KOPT-K1 (cell line): ENCODE measurements at regions not wholly inside any gene's neighbourhood (a gene's known extent, or its start where the extent isn't known, plus 50 kb on each side); places are given as distances from the start of the nearest gene placed in this dataset.

Experiments
- H3K27ac ChIP-seq: fragments of 200-600 bp; sonication (generic); 2 replicates; pipeline ENCODE4 v1.5.1; 2016; ENCODE audit warnings: antibody characterized with exemption, mild to moderate bottlenecking, low read depth, low read length; ENCODE audit not compliant: poor library complexity, severe bottlenecking
- H3K36me3 ChIP-seq: fragments of 200-600 bp; sonication (generic); 2 replicates; pipeline ENCODE4 v1.5.1; 2017; ENCODE audit warnings: antibody characterized with exemption, mild to moderate bottlenecking, low read length, moderate library complexity; ENCODE audit not compliant: insufficient read depth
- H3K9me3 ChIP-seq: fragments of 200-600 bp; sonication (generic); 2 replicates; pipeline ENCODE4 v1.5.1; 2017; ENCODE audit warnings: antibody characterized with exemption, low read length, mild to moderate bottlenecking; ENCODE audit not compliant: insufficient read depth, poor library complexity, severe bottlenecking

DNA sequence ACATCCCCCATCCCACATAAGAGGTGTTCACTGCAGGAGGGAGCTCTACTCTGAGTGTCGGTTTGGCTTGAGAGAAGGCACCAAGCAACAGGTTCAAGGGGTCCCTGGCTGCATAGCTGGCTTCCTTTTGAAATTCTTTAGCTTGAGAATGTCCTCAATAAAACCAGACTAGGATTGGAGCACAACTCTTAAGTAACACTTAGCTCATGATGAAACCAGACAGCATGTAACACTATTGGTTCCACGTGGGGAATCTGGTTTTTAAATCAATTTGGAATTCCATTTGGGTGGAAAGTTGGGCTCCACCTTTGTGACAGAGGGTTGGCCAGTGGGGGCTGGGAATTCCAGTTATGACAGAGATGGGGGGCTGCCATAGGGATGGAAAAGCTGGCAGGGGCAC lies 281.2 kb downstream of the TLE3 start:
- Histone ChIP-seq H3K36me3 (no peaks in the 10 kb centered on the region), H3K9me3 (no peaks in the 10 kb centered on the region), H3K27ac (no peak overlapping the region)

DNA sequence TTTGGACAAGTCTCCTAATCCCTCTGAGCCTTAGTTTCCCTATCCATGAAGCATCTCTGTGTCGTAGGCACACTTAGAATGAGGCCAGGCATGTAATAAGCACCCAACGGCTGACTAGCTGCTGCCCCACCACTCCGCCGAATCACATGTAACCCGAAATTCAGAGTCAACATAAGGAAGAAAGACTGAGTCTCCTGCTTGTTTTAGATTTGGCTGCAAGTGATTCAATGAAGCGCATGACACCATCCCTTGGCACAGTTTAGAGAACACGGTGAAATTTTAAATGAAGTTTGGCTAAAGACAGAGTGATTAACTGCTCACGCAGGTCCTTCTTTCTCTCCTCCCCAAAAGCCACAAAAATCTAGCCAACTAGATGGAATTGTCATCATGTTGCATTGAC lies 279.2 kb downstream of the TLE3 start:
- Histone ChIP-seq H3K27ac (no peak overlapping the region), H3K36me3 (no peaks in the 10 kb centered on the region), H3K9me3 (no peaks in the 10 kb centered on the region)

GRCh38 chr15:69819371-69819770 lies 278.3 kb downstream of the TLE3 start:
- no peak overlapping the region for H3K27ac ChIP-seq
- no peaks in the 10 kb centered on the region for H3K36me3 ChIP-seq

GRCh38 chr15:69820819-69821218 lies 276.9 kb downstream of the TLE3 start:
- Histone ChIP-seq H3K27ac (no peak overlapping the region), H3K9me3 (no peaks in the 10 kb centered on the region), H3K36me3 (no peaks in the 10 kb centered on the region)

More at GRCh38 chr15:69819371-69819770, 278.3 kb downstream of the TLE3 start:
- H3K9me3 ChIP-seq, result no peaks in the 10 kb centered on the region

DNA sequence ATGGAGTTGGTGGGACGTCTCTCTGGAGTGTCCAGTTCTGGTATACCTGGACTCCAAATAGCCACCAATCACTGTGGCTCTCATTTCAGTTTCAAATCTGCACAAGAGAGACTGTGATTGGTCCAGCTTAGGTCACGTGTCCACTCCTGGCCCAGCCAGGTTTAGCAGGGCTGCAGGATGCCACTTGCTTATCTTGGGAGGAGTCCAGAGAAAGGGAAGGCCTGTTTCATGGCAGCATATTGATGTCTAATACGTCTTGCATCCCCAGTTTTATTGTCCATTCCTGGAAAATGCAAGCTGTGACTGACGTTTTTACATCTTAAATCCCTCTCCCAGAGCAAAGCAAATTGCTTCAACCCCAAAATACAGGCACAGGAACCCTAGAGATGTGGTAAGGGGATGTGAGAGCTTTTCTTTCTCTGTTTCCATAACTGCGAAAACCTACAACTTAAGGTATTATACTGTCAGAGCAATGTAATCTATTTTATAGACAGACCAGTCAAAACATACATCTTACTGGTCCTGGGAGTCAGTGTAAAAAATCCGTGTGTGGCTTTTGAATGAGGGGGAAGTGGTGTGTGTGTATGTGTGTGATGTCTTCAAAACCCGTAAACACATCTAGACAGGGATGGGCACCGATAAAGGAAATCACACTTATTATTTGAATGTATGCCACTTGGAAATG lies 274.4 kb downstream of the TLE3 start:
- Histone ChIP-seq H3K9me3 (no peaks in the 10 kb centered on the region), H3K36me3 (no peaks in the 10 kb centered on the region), H3K27ac (no peak overlapping the region)

DNA sequence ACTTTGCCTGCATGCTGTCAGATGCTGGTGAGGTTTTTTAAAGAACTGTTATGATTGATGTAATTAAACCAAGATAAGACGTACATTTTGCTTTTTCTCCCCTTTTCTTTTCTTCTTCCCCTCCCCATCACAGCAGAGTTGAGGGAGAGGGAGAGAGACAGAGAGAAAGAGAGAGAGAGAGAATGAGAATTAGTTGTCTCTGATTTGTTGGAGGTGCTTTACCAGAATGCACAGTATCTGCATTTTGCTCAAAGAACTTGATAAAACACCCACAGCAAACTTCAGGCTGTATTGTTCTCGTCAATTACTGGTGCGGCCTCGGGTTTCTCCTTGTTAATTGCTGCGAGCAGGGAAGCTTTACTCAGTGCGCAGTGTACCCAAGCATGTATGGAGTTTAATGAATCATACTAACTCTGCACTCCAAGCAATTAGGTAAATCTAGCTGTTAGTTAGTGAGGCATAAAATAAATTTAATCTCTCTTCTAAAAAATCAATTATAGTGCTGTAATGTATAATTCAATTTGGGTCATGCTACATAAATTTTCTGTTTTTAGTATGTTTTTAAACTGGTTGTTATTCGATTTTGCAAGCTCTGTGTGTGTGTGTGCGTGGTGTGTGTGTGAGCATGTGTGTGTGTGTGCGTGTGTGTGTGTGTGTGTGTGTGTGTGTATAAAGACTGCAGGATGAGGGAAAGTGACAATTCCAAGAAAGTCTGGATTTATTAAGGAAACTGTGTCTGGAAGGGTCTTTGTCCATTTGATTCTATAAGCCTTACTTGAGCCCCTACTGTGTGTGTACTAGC lies 273.4 kb downstream of the TLE3 start:
- Histone ChIP-seq H3K27ac (no peak overlapping the region), H3K9me3 (no peaks in the 10 kb centered on the region), H3K36me3 (no peaks in the 10 kb centered on the region)

- Histone ChIP-seq H3K27ac (no peak overlapping the region), H3K36me3 (no peaks in the 10 kb centered on the region), H3K9me3 (no peaks in the 10 kb centered on the region)
Observed at GRCh38 chr15:69824877-69825406, 272.8 kb downstream of the TLE3 start.

DNA sequence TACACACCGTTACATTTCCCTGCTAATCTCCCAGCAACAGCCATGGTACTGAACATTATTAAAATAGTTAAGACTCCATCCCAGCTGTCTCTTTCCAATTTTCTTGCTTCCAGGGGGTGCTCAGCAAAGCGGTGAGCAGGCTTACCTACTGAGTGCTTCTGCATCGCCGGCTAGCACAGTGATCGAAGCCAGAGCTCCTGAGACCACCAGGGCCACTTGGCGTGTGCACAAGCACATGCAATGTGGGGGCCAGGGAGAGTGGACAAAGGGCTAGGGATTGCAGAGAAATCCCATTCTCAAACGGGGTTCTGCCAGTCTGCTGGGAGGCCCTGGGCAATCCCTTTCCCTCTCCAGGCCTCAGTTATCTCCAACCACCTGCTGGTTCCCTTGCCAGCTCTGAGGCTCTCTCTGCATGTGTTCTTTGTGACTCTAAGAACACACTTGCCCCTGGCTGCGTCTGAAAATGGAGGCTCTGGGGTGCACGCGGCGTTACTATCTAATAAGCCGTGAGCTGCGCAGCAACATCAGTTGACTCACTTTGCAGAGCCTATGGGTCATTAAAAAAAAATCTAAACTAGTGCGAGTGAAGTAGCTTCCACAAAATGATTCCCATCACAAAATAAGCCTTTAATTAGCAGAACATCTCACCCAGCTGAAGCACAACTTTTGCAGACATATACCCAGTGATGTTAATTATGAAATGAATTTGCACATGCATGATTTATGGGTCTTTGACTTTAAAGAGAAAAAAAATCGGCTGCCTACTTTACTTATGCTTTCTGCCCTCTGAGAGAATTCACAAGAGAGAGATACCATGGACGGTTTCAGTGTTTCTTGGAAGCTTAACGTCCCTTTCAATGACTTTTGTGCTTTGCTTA lies 271.5 kb downstream of the TLE3 start:
- H3K36me3 ChIP-seq, result no peaks in the 10 kb centered on the region
- no peak overlapping the region for H3K27ac ChIP-seq
- no peaks in the 10 kb centered on the region for H3K9me3 ChIP-seq

- Histone ChIP-seq H3K27ac (no peak overlapping the region), H3K36me3 (no peaks in the 10 kb centered on the region)
Observed at GRCh38 chr15:69826819-69827175, 270.9 kb downstream of the TLE3 start.

GRCh38 chr15:69827751-69828150 lies 270.0 kb downstream of the TLE3 start:
- H3K9me3 ChIP-seq, result no peaks in the 10 kb centered on the region
- H3K27ac ChIP-seq, result no peak overlapping the region
- no peaks in the 10 kb centered on the region for H3K36me3 ChIP-seq

More at GRCh38 chr15:69826819-69827175, 270.9 kb downstream of the TLE3 start:
- H3K9me3 ChIP-seq, result no peaks in the 10 kb centered on the region

DNA sequence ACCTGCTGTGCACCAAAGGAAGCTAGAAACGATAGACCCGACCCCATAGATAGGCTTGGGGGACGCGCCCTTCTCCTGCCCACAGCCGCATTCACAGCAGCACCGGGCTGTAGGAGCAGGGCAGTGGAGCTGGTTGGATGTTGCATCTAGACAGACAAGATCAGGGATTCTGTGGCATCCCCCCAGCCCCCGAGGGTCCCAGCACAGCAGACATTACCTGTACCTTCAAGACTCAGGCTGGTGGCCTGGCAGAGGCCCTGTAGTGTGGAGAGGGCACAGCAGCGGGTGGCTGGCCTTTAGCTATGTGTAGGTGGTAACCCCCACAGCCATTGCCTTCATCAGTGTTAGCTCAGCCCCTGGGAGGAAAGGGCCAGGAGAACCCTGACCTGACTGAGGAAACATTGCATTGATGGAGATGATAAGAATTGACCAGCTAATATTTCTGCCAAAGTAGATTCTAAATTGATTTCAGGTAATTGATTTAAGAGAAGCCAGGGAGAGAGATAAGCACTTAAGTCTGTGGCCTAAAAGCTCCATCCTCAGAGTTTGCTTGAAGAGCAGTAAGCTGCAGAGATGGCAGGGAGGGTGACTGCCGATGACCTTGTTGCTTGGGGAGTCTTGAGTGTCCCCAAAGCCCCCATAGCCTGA lies 269.4 kb downstream of the TLE3 start:
- no peaks in the 10 kb centered on the region for H3K36me3 ChIP-seq
- H3K27ac ChIP-seq, result no peak overlapping the region
- H3K9me3 ChIP-seq, result no peaks in the 10 kb centered on the region

GRCh38 chr15:69829974-69830373 lies 267.7 kb downstream of the TLE3 start:
- no peaks in the 10 kb centered on the region for H3K36me3 ChIP-seq
- H3K9me3 ChIP-seq, result no peaks in the 10 kb centered on the region
- H3K27ac ChIP-seq, result no peak overlapping the region

DNA sequence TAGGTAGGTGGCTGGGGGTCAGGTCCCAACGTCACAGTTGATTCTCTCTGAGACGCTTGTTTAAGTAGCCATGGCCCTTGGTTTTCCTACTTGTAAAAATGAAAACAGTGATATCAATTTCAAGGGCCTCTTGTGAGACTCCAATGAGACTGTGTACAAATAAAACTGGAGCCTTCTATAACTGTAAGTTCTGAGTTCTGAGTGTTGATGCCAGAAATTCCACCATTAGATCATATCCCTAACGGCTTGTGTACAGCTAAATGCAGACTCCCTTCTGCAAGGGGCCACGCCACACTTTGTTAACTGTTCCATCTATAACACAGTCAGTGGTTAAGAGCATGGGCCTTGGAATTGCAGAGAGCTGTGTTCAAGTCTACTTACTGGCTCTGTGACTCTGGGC lies 267.3 kb downstream of the TLE3 start:
- Histone ChIP-seq H3K27ac (no peak overlapping the region), H3K36me3 (no peaks in the 10 kb centered on the region), H3K9me3 (no peaks in the 10 kb centered on the region)

DNA sequence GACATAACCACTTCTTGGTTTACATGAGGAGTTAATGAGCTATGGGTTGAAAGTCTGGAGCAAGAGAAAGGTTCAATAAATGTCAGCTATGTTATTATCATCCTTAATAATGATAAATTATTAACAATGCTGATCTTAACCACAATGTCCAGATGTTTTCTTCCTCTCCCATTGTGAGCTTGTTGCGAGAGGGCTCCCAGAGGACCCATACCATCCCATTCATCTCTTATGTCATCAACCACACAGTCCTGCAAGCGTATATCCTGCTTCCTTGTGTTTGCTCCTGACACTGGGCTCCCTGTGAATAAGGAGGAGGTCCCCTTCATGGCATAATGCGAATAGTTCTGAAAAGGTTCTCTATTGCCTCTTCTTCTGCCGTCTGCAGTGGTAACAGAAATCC lies 266.8 kb downstream of the TLE3 start:
- Histone ChIP-seq H3K36me3 (no peaks in the 10 kb centered on the region), H3K27ac (no peak overlapping the region), H3K9me3 (no peaks in the 10 kb centered on the region)
